AG04450 (cell line): ENCODE measurements at regions not wholly inside any gene's neighbourhood (a gene's known extent, or its start where the extent isn't known, plus 50 kb on each side); places are given as distances from the start of the nearest gene placed in this dataset.

Experiments used
- CTCF ChIA-PET: fragments of 300-600, 350-600 bp; formaldehyde crosslinking; extraction: SDS; loops from one replicate; lab custom pipeline; 2022; ENCODE audit warnings: antibody characterized with exemption, inconsistent platforms; lab: Charles Lee
- POLR2A ChIA-PET: fragments of 350-600 bp; formaldehyde crosslinking; extraction: SDS; loops from one replicate; lab custom pipeline; 2021; ENCODE audit warnings: antibody characterized with exemption, inconsistent platforms; lab: Yijun Ruan, JAX
- DNase-seq: peaks from one replicate; pipeline ENCODE4 v3.0.0-alpha.2; 2011; ENCODE audit warnings: low read depth, low spot score
- H3K27ac ChIP-seq: one replicate; pipeline ENCODE4 v1.5.1; 2012; ENCODE audit warnings: low read depth, low read length, control low read depth
- H3K27me3 ChIP-seq: one replicate; pipeline ENCODE4 v1.6.0; 2012; ENCODE audit warnings: low read length; ENCODE audit not compliant: control insufficient read depth, insufficient read depth
- H3K4me3 ChIP-seq: 2 replicates; pipeline ENCODE4 v1.5.1; 2011; ENCODE audit warnings: mild to moderate bottlenecking, low read depth, low read length, control low read depth
- H3K9me3 ChIP-seq: 2 replicates; pipeline ENCODE4 v1.5.1; 2012; ENCODE audit warnings: low read length; ENCODE audit not compliant: control insufficient read depth, insufficient read depth
- CTCF ChIP-seq: IDR thresholded peaks from 2 replicates; pipeline ENCODE4 v1.5.1; 2011; ENCODE audit warnings: low read depth, low read length, control low read depth, inconsistent platforms

GRCh38 chr1:110778821-110779220, 94.1 kb upstream of the CD53 start:
- peaks cover 3% of the 10 kb centered on the region for H3K27me3 ChIP-seq
- POLR2A ChIA-PET = no interaction called here
- no peak for TF ChIP-seq CTCF
- no peak overlapping the region for H3K4me3 ChIP-seq
- no peaks in the 10 kb centered on the region for H3K9me3 ChIP-seq
- DNase-seq = no peak
- H3K27ac ChIP-seq = no peak overlapping the region
- CTCF ChIA-PET = interaction anchor here (2.0 kb wide), 1 partner anchor 148 kb away, joined by 4 read pairs; no protein-coding TSS in a partner anchor

- TF ChIP-seq CTCF = no peak
- Histone ChIP-seq H3K9me3 (no peaks in the 10 kb centered on the region), H3K27ac (no peak overlapping the region), H3K4me3 (no peak overlapping the region), H3K27me3 (peaks cover 3% of the 10 kb centered on the region)
- DNase-seq = no peak
- CTCF ChIA-PET = no interaction called here
- POLR2A ChIA-PET = no interaction called here
These were observed 95.7 kb upstream of the CD53 start for GRCh38 chr1:110777228-110777627.

GRCh38 chr1:110774398-110774797, 98.5 kb upstream of the CD53 start:
- no peaks in the 10 kb centered on the region for H3K9me3 ChIP-seq
- POLR2A ChIA-PET = no interaction called here
- CTCF ChIA-PET = interaction anchor here (0.7 to 3.4 kb wide), 3 partner anchors 9 to 239 kb away, joined by 4 to 17 read pairs (median 8); no protein-coding TSS in a partner anchor
- no peak for DNase-seq
- peaks cover 3% of the 10 kb centered on the region for H3K27me3 ChIP-seq
- no peak overlapping the region for H3K27ac ChIP-seq
- no peak overlapping the region for H3K4me3 ChIP-seq
- TF ChIP-seq CTCF = no peak

- TF ChIP-seq CTCF = no peak
- Histone ChIP-seq H3K27ac (no peak overlapping the region), H3K4me3 (no peak overlapping the region), H3K27me3 (no peaks in the 10 kb centered on the region), H3K9me3 (no peaks in the 10 kb centered on the region)
- ChIA-PET POLR2A (no interaction called here), CTCF (interaction anchor here (1.0 to 3.4 kb wide), 2 partner anchors 8 to 10 kb away, joined by 8 to 17 read pairs; no protein-coding TSS in a partner anchor)
- no peak for DNase-seq
These were observed 99.1 kb upstream of the KCNA3 start for GRCh38 chr1:110773813-110774212.

GRCh38 chr1:110771245-110772022, 96.7 kb upstream of the KCNA3 start:
- no peak overlapping the region for H3K27ac ChIP-seq
- no peak for TF ChIP-seq CTCF
- no peaks in the 10 kb centered on the region for H3K27me3 ChIP-seq
- ChIA-PET CTCF (no interaction called here), POLR2A (no interaction called here)
- H3K4me3 ChIP-seq = no peak overlapping the region
- no peak for DNase-seq
- H3K9me3 ChIP-seq = no peaks in the 10 kb centered on the region
